ENCODE measurements at regions not wholly inside any gene's neighbourhood (a gene's known extent, or its start where the extent isn't known, plus 50 kb on each side); places are given as distances from the start of the nearest gene placed in this dataset.

DNA sequence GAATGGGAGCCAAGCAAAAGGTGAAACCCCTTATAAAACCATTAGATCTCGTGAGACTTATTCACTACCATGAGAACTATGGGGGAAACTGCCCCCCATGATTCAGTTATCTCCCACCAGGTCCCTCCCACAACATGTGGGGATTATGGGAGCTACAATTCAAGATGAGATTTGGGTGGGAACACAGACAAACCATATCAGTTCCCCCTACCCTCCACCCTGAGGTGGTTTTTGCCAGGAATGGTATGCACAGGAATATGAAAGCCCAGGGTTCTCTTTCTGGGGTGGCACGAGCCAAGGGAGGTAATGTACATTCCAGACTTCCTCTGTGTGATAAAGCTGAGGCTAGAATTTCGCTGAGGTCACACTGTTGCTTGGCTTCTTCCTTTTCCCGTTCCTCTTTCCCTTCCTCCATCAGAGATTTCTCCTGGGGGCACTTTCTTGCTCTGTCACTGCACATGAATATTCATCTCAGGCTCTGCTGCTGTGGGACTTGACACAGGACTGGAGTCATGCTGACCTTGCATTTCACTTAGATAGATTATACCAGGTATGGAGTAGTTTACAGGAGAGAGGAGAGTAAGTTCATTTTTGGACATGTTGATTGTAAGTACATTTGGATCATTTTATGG, 347.0 kb upstream of the MTPN start:
- TF ChIP-seq EZH2 (IDR thresholded peaks at IDR 0.05; ENCODE audit: borderline replicate concordance, low read depth, low read length, severe bottlenecking) (no peak), JUN (IDR thresholded peaks at IDR 0.05; ENCODE audit: borderline replicate concordance, insufficient read depth, insufficient read length, low read depth) (no peak), POLR2A (IDR thresholded peaks at IDR 0.05; ENCODE audit: low read depth, low read length) (no peak)
- TF ChIP-seq, protein P1, sequence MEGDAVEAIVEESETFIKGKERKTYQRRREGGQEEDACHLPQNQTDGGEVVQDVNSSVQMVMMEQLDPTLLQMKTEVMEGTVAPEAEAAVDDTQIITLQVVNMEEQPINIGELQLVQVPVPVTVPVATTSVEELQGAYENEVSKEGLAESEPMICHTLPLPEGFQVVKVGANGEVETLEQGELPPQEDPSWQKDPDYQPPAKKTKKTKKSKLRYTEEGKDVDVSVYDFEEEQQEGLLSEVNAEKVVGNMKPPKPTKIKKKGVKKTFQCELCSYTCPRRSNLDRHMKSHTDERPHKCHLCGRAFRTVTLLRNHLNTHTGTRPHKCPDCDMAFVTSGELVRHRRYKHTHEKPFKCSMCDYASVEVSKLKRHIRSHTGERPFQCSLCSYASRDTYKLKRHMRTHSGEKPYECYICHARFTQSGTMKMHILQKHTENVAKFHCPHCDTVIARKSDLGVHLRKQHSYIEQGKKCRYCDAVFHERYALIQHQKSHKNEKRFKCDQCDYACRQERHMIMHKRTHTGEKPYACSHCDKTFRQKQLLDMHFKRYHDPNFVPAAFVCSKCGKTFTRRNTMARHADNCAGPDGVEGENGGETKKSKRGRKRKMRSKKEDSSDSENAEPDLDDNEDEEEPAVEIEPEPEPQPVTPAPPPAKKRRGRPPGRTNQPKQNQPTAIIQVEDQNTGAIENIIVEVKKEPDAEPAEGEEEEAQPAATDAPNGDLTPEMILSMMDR (IDR thresholded peaks at IDR 0.05; ENCODE audit: extremely low read depth in 1 of 2, insufficient read depth in 1 of 2, low read depth in 1 of 2, low read length in 2 of 2) = no peak

Measured in endothelial cell of umbilical vein (primary cell).